ENCODE measurements at regions not wholly inside any gene's neighbourhood (a gene's known extent, or its start where the extent isn't known, plus 50 kb on each side); places are given as distances from the start of the nearest gene placed in this dataset.
"Not testable (repeated sequence)": the region's sequence is repeated elsewhere in the genome, so short reads cannot be mapped to it uniquely, and the experiment has no call there.

DNA sequence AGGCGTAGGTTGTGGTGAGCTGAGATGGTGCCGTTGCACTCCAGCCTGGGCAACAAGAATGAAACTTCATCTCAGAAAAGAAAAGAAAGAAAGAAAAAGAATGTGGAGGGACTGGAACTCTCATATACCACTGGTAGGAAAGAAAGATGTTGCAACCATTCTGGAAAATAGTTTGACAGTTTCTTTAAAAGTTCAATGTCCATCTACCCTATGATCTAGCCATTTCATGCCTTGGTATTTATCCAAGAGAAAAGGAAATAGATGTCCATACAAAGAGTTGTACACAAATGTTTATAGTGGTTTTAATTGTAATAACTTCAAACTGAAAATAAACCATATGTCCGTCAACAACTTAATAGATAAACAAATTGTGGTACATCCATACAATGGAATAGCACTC is 190.1 kb upstream of the ZNF217 start:
- TF ChIP-seq, protein P1, sequence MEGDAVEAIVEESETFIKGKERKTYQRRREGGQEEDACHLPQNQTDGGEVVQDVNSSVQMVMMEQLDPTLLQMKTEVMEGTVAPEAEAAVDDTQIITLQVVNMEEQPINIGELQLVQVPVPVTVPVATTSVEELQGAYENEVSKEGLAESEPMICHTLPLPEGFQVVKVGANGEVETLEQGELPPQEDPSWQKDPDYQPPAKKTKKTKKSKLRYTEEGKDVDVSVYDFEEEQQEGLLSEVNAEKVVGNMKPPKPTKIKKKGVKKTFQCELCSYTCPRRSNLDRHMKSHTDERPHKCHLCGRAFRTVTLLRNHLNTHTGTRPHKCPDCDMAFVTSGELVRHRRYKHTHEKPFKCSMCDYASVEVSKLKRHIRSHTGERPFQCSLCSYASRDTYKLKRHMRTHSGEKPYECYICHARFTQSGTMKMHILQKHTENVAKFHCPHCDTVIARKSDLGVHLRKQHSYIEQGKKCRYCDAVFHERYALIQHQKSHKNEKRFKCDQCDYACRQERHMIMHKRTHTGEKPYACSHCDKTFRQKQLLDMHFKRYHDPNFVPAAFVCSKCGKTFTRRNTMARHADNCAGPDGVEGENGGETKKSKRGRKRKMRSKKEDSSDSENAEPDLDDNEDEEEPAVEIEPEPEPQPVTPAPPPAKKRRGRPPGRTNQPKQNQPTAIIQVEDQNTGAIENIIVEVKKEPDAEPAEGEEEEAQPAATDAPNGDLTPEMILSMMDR (IDR thresholded peaks at IDR 0.05; ENCODE audit: insufficient read depth, low read depth, low read length, missing control alignments): no peak
- no peak overlapping the region for H3K4me3 ChIP-seq (ENCODE audit: low read depth, low read length)
- no peak for DNase-seq (ENCODE audit: low read depth)

GRCh38 chr20:53782612-53783246 is 189.1 kb upstream of the ZNF217 start:
- H3K4me3 ChIP-seq (ENCODE audit: low read depth, low read length): no peak overlapping the region
- DNase-seq (ENCODE audit: low read depth): no peak
- TF ChIP-seq, protein P1 (IDR thresholded peaks at IDR 0.05; ENCODE audit: insufficient read depth, low read depth, low read length, missing control alignments): no peak

GRCh38 chr20:53779822-53780221 is 186.2 kb upstream of the ZNF217 start:
- TF ChIP-seq, protein P1 (IDR thresholded peaks at IDR 0.05; ENCODE audit: insufficient read depth, low read depth, low read length, missing control alignments): no peak
- DNase-seq (ENCODE audit: low read depth): no peak
- no peak overlapping the region for H3K4me3 ChIP-seq (ENCODE audit: low read depth, low read length)

DNA sequence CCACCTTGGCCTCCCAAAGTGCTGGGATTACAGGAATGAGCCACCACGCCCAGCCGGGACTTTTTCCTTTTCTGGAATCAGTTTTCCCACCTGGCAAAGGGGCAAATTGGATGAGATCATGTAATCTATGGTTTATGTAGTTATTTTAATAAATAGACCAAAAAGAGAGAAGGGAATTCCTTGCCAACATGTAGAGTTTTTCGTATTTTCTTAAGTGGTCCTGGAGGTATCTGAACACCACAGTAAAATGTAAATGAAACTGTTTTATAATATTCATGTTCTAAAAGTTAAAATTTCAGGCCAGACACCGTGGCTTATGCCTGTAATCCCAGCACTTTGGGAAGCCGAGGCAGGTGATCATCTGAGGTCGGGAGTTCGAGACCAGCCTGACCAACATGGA is 185.1 kb upstream of the ZNF217 start:
- no peak overlapping the region for H3K4me3 ChIP-seq (ENCODE audit: low read depth, low read length)
- DNase-seq (ENCODE audit: low read depth): no peak
- TF ChIP-seq, protein P1 (IDR thresholded peaks at IDR 0.05; ENCODE audit: insufficient read depth, low read depth, low read length, missing control alignments): no peak

GRCh38 chr20:53778041-53778516 is 184.4 kb upstream of the ZNF217 start:
- DNase-seq (ENCODE audit: low read depth): no peak
- TF ChIP-seq, protein P1 (IDR thresholded peaks at IDR 0.05; ENCODE audit: insufficient read depth, low read depth, low read length, missing control alignments): no peak
- no peak overlapping the region for H3K4me3 ChIP-seq (ENCODE audit: low read depth, low read length)

DNA sequence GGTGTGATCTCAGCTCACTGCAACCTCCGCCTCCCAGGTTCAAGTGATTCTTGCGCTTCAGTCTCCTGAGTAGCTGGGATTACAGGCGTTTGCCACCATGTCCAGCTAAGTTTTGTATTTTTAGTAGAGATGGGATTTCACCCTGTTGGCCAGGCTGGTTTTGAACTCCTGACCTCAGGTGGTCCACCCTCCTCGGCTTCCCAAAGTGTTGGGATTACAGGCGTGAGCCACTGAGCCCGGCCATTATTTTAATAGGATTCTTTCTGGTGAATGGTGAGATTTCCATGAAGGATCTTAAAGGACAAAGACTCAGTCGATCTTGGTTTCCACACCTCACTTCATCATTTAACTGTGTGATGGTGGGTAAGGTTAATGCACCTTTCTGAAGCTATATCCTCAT is 183.8 kb upstream of the ZNF217 start:
- DNase-seq (ENCODE audit: low read depth); H3K4me3 ChIP-seq (ENCODE audit: low read depth, low read length): not testable (repeated sequence)

GRCh38 chr20:53776858-53777257 is 183.2 kb upstream of the ZNF217 start:
- no peak overlapping the region for H3K4me3 ChIP-seq (ENCODE audit: low read depth, low read length)
- TF ChIP-seq, protein P1 (IDR thresholded peaks at IDR 0.05; ENCODE audit: insufficient read depth, low read depth, low read length, missing control alignments): no peak
- no peak for DNase-seq (ENCODE audit: low read depth)

Measured in GM12865 (cell line).